ENCODE measurements at regions not wholly inside any gene's neighbourhood (a gene's known extent, or its start where the extent isn't known, plus 50 kb on each side); places are given as distances from the start of the nearest gene placed in this dataset.

DNA sequence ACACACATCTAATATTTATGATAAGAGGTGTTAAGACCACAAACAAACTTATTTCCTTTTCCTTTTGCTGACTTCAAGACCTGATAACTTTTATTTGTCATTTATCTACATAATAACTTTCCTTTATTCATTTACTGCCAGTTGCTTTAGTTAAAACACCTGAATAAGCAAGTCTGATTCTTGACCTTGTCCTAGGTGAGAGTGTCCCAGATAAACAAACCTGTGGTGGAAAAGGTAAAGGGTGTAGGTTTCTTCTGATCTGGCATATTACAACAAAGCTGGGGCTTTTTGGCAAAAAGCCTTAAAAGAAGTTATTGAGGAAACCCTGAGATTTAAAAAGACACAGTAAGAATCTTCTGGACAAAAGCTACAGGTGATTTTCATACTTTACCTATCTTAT lies 191.5 kb downstream of the ZBBX start:
- no peak for DNase-seq

GRCh38 chr3:167187221-167187620 lies 192.9 kb downstream of the ZBBX start:
- DNase-seq: no peak

- DNase-seq: no peak
Observed at GRCh38 chr3:167184511-167184910, 195.6 kb downstream of the ZBBX start.

DNA sequence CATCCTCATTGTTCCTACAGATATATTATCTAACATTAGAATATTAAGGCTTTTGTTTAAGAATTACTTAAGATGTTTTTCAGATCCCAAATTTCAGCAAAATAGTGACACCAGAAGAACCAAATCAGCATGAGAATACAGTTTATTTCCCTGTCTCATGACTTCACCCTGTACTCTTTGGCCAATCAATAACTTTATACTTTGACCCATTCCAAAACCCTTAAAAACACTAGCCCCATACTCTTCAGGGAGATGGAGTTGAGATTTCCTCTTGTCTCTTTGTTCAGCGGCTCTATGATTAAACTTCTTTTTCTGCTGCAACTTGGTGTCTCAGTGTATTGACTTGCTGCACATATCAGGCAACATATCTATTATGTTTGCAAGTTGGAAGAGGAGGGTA lies 207.7 kb downstream of the ZBBX start:
- no peak for DNase-seq

DNA sequence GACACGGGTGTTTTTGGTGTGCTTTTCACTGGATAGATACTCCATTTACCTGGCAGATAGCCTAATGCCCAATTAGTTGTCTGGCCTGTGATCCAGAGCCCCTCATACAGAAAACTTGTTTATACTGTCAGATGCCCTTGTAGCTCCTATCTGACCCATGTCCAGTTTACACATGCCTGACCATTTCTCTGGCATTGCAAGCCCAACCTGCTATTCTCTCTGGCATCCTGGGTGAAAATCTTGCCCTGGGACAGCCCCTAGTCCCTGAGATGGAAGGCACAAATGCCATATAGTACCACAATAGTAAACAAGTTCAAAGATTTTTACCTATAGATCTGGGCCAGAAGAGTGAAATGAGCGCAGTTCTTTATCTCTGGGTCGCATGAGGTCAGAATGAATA lies 212.6 kb downstream of the ZBBX start:
- no peak for DNase-seq

DNA sequence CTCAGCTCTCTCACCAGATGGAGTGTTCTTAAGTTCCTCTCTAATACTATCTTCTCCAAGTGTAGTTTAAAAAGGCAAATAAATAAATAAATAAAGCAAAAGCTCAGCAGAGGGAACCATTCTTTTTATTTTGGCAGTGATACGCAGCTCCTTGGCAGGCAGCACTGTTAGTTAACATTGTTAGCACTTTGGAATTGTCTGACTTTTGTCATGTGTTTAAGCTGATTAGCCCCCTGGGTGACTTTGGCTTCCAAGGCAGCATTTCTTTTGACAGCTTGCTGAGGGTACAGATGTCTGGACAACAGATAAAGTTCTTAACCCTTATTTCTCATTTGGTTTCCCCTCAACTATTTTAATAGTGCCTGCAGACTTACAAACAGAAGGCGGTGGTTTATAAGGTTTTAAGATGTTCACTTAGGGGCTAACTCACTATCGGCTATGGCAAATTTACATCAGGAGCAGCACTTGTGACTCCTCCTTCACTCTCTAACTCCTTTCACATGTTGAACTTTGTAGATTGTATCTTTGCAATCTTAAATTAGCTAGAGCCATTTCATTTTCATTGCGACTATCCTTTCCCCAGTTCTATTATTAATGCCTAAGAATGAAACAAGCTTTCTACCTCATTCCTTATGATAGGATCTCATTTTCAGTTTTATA lies 213.4 kb downstream of the ZBBX start:
- DNase-seq: no peak

- DNase-seq: no peak
Observed at GRCh38 chr3:167166012-167166411, 214.1 kb downstream of the ZBBX start.

GRCh38 chr3:167163580-167163979 lies 216.5 kb downstream of the ZBBX start:
- DNase-seq: no peak

GRCh38 chr3:167162083-167162482 lies 218.0 kb downstream of the ZBBX start:
- no peak for DNase-seq

DNA sequence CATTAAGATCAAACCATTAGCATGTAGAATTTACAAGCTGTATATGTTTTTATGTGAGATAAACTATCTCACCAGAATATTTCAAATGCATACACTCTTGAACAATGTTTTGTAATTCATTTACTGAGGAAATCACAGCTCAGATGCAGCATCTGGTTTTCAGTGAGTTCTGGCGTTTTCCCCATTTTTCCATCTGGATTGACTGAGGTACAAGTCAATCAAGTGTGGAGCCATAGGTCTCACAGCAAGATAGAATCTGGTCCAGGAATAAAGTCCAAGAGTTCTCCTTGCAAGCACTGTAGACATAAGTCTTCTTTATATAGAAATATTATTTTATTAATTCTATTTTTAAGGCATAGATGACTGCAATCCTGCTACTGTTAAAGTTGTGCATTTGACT lies 219.3 kb downstream of the ZBBX start:
- DNase-seq: no peak

GRCh38 chr3:167151636-167152035 lies 228.5 kb downstream of the ZBBX start:
- no peak for DNase-seq

DNA sequence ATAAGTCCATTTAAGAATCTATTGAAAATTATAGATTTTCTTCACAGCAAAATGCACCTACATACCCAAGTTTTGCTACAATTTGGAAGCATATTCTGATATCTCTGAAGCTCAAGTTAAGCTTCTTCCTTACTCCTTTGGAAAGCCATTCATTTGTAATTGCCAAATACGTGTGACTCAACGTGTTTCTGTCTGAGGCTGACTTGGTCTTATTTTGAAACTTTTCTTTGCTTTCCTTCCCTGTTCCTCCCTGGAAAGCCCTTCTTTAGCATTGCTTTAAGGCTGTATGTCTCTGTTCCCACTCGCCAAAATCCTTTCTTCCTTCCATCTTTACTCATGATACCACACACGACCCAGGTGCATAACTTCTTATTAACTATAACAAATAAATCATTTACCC lies 232.0 kb downstream of the ZBBX start:
- no peak for DNase-seq

- DNase-seq: no peak
Observed at GRCh38 chr3:167146911-167147310, 233.2 kb downstream of the ZBBX start.

DNA sequence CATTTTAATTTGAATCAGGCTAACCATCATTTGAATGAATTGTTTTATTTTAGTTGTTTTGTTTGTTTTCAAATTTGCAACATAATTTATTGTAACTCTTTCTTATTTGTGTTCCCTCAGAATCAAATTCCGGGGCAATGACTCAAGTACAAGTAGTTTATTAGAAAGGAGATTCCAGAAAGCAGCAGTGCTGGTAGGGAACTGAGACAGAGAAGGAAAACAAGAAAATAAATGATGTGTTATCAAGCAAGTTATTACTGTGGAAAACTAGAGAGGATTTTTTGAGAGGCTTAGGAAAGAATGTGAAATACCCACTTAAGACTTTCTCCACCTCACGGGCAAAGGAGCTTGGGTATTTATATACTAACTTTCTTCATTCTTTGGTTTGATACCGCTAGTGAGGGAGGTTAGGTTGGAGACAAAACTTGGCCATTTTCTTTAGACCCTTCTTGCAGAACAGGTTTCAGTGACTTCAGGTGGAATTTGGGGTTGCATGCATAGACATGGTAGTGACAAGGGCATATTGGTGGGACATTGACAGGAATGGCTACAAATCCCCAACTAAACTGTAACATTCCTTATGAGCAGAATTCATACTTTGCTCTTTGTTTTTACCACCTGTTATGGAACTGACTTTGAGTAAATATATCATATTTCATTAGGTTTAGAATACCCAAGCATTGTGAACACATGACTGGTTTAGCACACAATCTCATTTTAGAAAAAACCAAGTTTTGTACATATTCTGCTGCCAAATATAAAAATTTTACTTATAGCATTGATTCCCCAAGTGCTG lies 254.3 kb downstream of the ZBBX start:
- no peak for DNase-seq

GRCh38 chr3:167120828-167121227 lies 259.3 kb downstream of the ZBBX start:
- DNase-seq: no peak

DNA sequence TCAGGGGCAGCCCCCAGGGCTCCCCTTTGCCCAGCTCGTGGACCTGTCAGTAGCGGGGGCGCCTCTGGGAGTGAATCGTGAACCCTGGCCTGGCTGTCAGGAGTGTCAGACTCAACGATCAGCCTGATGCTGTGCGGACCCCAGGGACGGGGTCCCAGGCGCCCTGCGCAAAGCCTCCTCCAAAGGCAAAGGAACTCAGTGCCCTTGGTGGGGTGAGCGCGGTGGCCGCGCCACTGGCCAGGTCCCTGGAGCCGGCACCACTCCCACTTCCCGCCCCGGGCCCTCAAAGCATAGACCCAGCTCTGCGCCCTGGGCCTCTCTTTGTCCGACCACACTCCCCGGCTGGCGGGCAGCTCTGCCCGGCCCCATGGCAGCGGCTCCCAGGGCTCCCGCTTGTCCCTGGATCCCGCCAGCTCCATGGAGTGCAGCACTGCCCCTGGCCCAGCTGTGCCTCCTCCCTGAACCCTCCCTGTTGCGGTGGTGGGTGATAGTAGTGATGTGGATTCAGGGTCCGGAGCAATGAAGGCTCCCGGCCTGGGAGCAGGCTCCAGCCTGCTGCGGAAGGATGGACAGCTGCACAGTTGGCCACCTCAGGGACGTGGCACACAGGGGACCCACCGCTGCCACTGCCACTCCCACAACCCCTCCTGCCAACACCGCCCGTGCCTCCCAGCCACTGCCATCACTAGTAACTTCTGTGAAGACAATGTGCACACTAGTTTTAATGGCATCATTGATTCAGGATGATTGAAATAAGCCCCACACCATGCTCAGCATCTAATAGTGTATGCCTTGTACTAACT lies 263.8 kb downstream of the ZBBX start:
- DNase-seq: no peak

- no peak for DNase-seq
Observed at GRCh38 chr3:167115331-167115934, 264.7 kb downstream of the ZBBX start.

DNA sequence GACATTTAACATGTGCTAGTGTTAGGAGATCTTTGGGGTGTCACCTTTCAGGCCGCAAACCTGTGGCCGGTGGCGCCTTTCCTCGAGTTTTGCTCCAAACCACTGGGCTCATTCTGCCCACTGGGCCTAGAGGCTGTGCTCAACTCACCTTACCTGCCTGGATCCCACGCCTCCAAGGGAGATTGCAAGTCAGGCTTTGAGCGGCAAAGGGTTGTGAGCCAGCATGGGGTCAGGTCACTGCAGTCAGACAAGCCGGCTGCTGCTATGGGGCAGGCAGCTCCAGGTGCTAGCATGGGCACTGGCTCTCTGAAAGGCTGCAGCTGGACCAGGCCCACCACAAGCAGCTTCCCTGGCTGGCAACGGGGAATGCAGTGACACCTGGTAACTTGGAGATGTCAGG lies 265.5 kb downstream of the ZBBX start:
- DNase-seq: no peak

- no peak for DNase-seq
Observed at GRCh38 chr3:167113035-167113830, 266.9 kb downstream of the ZBBX start.

DNA sequence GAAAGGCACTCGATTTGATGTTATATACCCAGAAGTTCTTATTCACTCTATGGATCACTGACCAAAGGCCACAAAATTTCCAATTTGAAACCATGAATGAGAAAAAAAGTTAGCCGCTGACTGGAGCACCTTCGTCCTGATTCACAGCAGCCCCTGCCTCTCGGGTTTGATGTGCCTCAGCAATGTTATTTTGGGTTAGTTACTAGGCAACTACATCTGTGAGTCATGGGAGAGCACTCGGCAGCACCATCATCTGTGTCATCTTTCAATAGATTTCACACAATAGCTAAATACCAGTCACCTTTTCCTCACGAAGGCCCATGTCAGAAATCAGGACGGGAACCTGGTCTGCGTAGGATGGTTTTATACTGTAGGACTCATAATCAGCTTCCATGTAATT lies 269.2 kb downstream of the ZBBX start:
- no peak for DNase-seq

GRCh38 chr3:167109746-167110145 lies 270.4 kb downstream of the ZBBX start:
- no peak for DNase-seq

- DNase-seq: no peak
Observed at GRCh38 chr3:167106456-167106855, 273.6 kb downstream of the ZBBX start.

GRCh38 chr3:167102071-167102470 lies 278.0 kb downstream of the ZBBX start:
- no peak for DNase-seq
